OCI-LY1 (cell line): ENCODE measurements at regions not wholly inside any gene's neighbourhood (a gene's known extent, or its start where the extent isn't known, plus 50 kb on each side); places are given as distances from the start of the nearest gene placed in this dataset.

Experiments used
- H2AFZ ChIP-seq: fragments of 200-600 bp; sonication (generic), shearing (Covaris generic); 2 replicates; pipeline ENCODE4 v1.6.0; 2014; ENCODE audit warnings: antibody characterized with exemption, mild to moderate bottlenecking, low read length
- H3F3A ChIP-seq: fragments of 200-600 bp; sonication (generic), shearing (Covaris generic); 2 replicates; pipeline ENCODE4 v1.6.0; 2014; ENCODE audit warnings: mild to moderate bottlenecking, antibody characterized with exemption, low read length, moderate library complexity; ENCODE audit not compliant: insufficient read depth
- H3K27ac ChIP-seq: fragments of 200-600 bp; sonication (generic); 2 replicates; pipeline ENCODE4 v1.5.1; 2014; ENCODE audit warnings: low read length, mixed run types, mild to moderate bottlenecking, low read depth; ENCODE audit not compliant: poor library complexity, severe bottlenecking
- H3K27me3 ChIP-seq: fragments of 200-600 bp; sonication (generic); 2 replicates; pipeline ENCODE4 v1.6.0; 2014; ENCODE audit warnings: antibody characterized with exemption, mild to moderate bottlenecking, low read length, moderate library complexity; ENCODE audit not compliant: insufficient read depth
- H3K36me3 ChIP-seq: fragments of 200-600 bp; sonication (generic); 2 replicates; pipeline ENCODE4 v1.6.1; 2014; ENCODE audit warnings: mild to moderate bottlenecking, antibody characterized with exemption, low read length, moderate library complexity, mixed read lengths; ENCODE audit not compliant: insufficient read depth
- H3K4me1 ChIP-seq: fragments of 200-600 bp; sonication (generic); 2 replicates; pipeline ENCODE4 v1.5.1; 2014; ENCODE audit warnings: mild to moderate bottlenecking, low read length, moderate library complexity; ENCODE audit not compliant: insufficient read depth, severe bottlenecking
- H3K4me2 ChIP-seq: fragments of 200-600 bp; sonication (generic), shearing (Covaris generic); 2 replicates; pipeline ENCODE4 v1.6.1; 2014; ENCODE audit warnings: low read length
- H3K4me3 ChIP-seq: fragments of 200-600 bp; sonication (generic); 2 replicates; pipeline ENCODE4 v1.5.1; 2014; ENCODE audit warnings: low read length, low read depth, mild to moderate bottlenecking, mixed read lengths; ENCODE audit not compliant: poor library complexity, severe bottlenecking
- H3K79me2 ChIP-seq: fragments of 200-600 bp; shearing (Covaris generic); 2 replicates; pipeline ENCODE4 v1.6.1; 2016; ENCODE audit warnings: mixed run types, low read length, mixed read lengths; ENCODE audit not compliant: insufficient read depth
- H3K9ac ChIP-seq: fragments of 200-600 bp; sonication (generic), shearing (Covaris generic); 2 replicates; pipeline ENCODE4 v1.6.1; 2014; ENCODE audit warnings: mild to moderate bottlenecking, low read length, mixed read lengths
- H3K9me2 ChIP-seq: fragments of 200-600 bp; sonication (generic), shearing (Covaris generic); 2 replicates; pipeline ENCODE4 v1.6.1; 2014; ENCODE audit warnings: low read depth, mild to moderate bottlenecking, low read length, mixed read lengths
- H3K9me3 ChIP-seq: fragments of 200-600 bp; shearing (Covaris generic); 2 replicates; pipeline ENCODE4 v1.6.1; 2014; ENCODE audit warnings: low read length, mixed read lengths
- H4K20me1 ChIP-seq: fragments of 200-600 bp; sonication (generic), shearing (Covaris generic); 2 replicates; pipeline ENCODE4 v1.6.0; 2016; ENCODE audit warnings: mild to moderate bottlenecking, low read length; ENCODE audit not compliant: insufficient read depth
- EZH2 ChIP-seq: fragments of 200-600 bp; sonication (generic), shearing (Covaris generic); IDR thresholded peaks from 2 replicates; pipeline ENCODE4 v1.8.0; 2017; ENCODE audit warnings: borderline replicate concordance, mixed run types, mild to moderate bottlenecking, antibody characterized with exemption, low read length, moderate library complexity, mixed read lengths
- TF ChIP-seq, protein P1 (sequence below): fragments of 200-600 bp; sonication (generic), shearing (Covaris generic); IDR thresholded peaks from 2 replicates; pipeline ENCODE4 v1.5.1; 2017; ENCODE audit warnings: mild to moderate bottlenecking, antibody characterized with exemption, low read length, moderate library complexity, mixed read lengths

GRCh38 chrX:69079268-69079667 lies 86.0 kb downstream of the PJA1 start:
- Histone ChIP-seq H3K36me3 (no peaks in the 10 kb centered on the region), H3K9ac (no peak overlapping the region), H3K4me2 (no peak overlapping the region), H3K9me3 (no peaks in the 10 kb centered on the region), H3K27ac (no peak overlapping the region), H3K4me3 (no peak overlapping the region), H3K27me3 (no peaks in the 10 kb centered on the region), H2AFZ (no peak overlapping the region), H3F3A (no peaks in the 10 kb centered on the region), H4K20me1 (no peaks in the 10 kb centered on the region), H3K9me2 (no peaks in the 10 kb centered on the region), H3K4me1 (no peaks in the 10 kb centered on the region), H3K79me2 (no peaks in the 10 kb centered on the region)
- TF ChIP-seq EZH2 = no peak
- TF ChIP-seq, protein P1, sequence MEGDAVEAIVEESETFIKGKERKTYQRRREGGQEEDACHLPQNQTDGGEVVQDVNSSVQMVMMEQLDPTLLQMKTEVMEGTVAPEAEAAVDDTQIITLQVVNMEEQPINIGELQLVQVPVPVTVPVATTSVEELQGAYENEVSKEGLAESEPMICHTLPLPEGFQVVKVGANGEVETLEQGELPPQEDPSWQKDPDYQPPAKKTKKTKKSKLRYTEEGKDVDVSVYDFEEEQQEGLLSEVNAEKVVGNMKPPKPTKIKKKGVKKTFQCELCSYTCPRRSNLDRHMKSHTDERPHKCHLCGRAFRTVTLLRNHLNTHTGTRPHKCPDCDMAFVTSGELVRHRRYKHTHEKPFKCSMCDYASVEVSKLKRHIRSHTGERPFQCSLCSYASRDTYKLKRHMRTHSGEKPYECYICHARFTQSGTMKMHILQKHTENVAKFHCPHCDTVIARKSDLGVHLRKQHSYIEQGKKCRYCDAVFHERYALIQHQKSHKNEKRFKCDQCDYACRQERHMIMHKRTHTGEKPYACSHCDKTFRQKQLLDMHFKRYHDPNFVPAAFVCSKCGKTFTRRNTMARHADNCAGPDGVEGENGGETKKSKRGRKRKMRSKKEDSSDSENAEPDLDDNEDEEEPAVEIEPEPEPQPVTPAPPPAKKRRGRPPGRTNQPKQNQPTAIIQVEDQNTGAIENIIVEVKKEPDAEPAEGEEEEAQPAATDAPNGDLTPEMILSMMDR = no peak

- no peaks in the 10 kb centered on the region for H3K36me3 ChIP-seq
- H3K9ac ChIP-seq = no peak overlapping the region
- H3K27me3 ChIP-seq = no peaks in the 10 kb centered on the region
- H3K4me3 ChIP-seq = no peak overlapping the region
- H3K79me2 ChIP-seq = no peaks in the 10 kb centered on the region
- no peaks in the 10 kb centered on the region for H4K20me1 ChIP-seq
- H3K4me2 ChIP-seq = no peak overlapping the region
- no peaks in the 10 kb centered on the region for H3K9me3 ChIP-seq
- no peak for TF ChIP-seq EZH2
- TF ChIP-seq, protein P1 = no peak
- H3F3A ChIP-seq = no peaks in the 10 kb centered on the region
- no peak overlapping the region for H3K27ac ChIP-seq
- H2AFZ ChIP-seq = no peak overlapping the region
- no peaks in the 10 kb centered on the region for H3K4me1 ChIP-seq
- no peaks in the 10 kb centered on the region for H3K9me2 ChIP-seq
Measured at GRCh38 chrX:69077895-69078455, 87.3 kb downstream of the PJA1 start.

DNA sequence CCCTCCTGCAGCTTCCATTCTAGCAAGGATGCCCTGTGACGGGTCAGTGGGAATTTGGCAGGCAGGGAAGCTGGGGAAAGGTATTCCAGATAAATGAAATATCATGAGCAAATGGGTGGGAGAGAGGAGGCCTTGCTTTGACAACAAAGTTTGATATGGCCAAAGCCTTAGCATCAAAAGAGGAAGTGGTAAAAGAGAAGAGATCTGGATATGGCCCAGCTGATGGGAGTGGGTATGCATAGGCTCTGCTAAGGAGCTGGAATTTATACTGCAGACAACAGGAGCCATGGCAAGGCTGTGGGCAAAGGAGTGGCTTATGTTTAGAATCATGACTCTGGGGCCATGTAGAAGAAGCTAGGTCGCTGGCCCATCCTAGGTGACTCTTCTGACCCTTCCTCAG lies 89.2 kb downstream of the PJA1 start:
- Histone ChIP-seq H3K9ac (no peak overlapping the region), H3K79me2 (no peaks in the 10 kb centered on the region), H3F3A (no peaks in the 10 kb centered on the region), H3K9me2 (no peaks in the 10 kb centered on the region), H3K27me3 (no peaks in the 10 kb centered on the region), H3K36me3 (no peaks in the 10 kb centered on the region), H3K4me3 (no peak overlapping the region), H3K9me3 (no peaks in the 10 kb centered on the region), H3K27ac (no peak overlapping the region), H3K4me2 (no peak overlapping the region), H3K4me1 (no peaks in the 10 kb centered on the region), H4K20me1 (no peaks in the 10 kb centered on the region), H2AFZ (no peak overlapping the region)
- TF ChIP-seq EZH2 = no peak
- TF ChIP-seq, protein P1 = no peak
